ENCODE measurements at regions not wholly inside any gene's neighbourhood (a gene's known extent, or its start where the extent isn't known, plus 50 kb on each side); places are given as distances from the start of the nearest gene placed in this dataset.

DNA sequence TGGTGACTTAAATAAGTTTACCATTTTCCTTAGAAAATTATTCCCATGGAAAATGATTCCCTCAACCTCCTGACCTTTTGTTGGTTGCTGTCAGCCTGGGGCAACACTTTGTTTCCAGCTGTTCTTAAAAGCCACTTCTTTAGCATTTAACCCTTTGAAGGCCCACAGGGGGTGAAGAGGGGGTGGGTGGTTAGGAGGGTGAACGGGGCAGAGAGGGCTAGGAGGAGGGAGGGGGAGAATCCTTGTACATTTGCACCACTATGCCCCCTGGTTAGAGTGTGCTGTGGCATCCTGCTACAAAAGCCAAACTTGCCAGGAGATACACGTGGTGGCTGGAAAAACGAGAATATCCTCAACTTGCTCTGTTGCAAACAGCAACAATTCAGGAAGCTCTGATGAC, 273.2 kb upstream of the RGMA start:
- Histone ChIP-seq H4K20me1 (ENCODE audit: insufficient read depth, low read length) (no peaks in the 10 kb centered on the region), H3K4me2 (ENCODE audit: low read length) (no peak overlapping the region), H3K27me3 (ENCODE audit: insufficient read depth, low read length) (no peaks in the 10 kb centered on the region), H3K4me1 (ENCODE audit: insufficient read depth, low read length) (no peaks in the 10 kb centered on the region), H3K36me3 (ENCODE audit: insufficient read depth, low read length) (no peaks in the 10 kb centered on the region), H3K4me3 (ENCODE audit: insufficient read depth, low read depth, low read length) (no peak overlapping the region), H3K9ac (ENCODE audit: low read length) (no peak overlapping the region), H3K27ac (ENCODE audit: low read depth, low read length) (no peak overlapping the region), H3K9me3 (ENCODE audit: insufficient read depth, low read depth, low read length) (no peaks in the 10 kb centered on the region), H3K79me2 (ENCODE audit: insufficient read depth, low read length) (no peaks in the 10 kb centered on the region), H2AFZ (ENCODE audit: low read depth, low read length) (no peak overlapping the region)
- Mint-ChIP-seq H3K36me3 (ENCODE audit: low read depth, unreplicated experiment) (no peaks in the 10 kb centered on the region), H3K27me3 (ENCODE audit: low read depth, unreplicated experiment) (peaks cover 3% of the 10 kb centered on the region), H3K9me3 (ENCODE audit: unreplicated experiment) (no peaks in the 10 kb centered on the region), H3K27ac (ENCODE audit: unreplicated experiment) (no peak overlapping the region), H3K4me1 (ENCODE audit: low read depth, unreplicated experiment) (peaks cover 48% of the 10 kb centered on the region), H3K4me3 (ENCODE audit: unreplicated experiment) (no peak overlapping the region)
- DNase-seq (ENCODE audit: low read depth) (no peak), FAIRE-seq (no peak)
- TF ChIP-seq, protein P1, sequence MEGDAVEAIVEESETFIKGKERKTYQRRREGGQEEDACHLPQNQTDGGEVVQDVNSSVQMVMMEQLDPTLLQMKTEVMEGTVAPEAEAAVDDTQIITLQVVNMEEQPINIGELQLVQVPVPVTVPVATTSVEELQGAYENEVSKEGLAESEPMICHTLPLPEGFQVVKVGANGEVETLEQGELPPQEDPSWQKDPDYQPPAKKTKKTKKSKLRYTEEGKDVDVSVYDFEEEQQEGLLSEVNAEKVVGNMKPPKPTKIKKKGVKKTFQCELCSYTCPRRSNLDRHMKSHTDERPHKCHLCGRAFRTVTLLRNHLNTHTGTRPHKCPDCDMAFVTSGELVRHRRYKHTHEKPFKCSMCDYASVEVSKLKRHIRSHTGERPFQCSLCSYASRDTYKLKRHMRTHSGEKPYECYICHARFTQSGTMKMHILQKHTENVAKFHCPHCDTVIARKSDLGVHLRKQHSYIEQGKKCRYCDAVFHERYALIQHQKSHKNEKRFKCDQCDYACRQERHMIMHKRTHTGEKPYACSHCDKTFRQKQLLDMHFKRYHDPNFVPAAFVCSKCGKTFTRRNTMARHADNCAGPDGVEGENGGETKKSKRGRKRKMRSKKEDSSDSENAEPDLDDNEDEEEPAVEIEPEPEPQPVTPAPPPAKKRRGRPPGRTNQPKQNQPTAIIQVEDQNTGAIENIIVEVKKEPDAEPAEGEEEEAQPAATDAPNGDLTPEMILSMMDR (IDR thresholded peaks at IDR 0.05; ENCODE audit: insufficient read depth, low read depth, low read length), result no peak
- no peak for TF ChIP-seq EZH2 (IDR thresholded peaks at IDR 0.05; ENCODE audit: insufficient read depth, low read length)

DNA sequence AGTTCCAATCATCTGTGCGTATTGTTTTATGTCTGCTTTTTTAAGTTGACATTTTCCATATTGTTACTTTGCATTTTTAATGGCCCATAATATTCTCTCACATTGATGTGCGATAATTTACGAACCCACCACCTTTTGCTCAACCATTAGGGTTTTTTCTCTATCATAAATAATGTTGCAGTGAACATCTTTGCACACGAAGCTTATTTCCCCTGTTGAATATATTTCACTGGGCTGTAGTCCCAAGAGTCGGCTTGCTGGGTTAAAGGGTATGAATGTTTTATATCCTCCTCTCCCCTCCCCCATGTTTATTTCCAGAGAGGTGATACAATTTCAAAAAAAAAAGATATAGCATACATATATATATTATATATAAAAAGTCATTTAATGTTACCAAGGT, 272.7 kb upstream of the RGMA start:
- FAIRE-seq (no peak), DNase-seq (ENCODE audit: low read depth) (no peak)
- Histone ChIP-seq H4K20me1 (ENCODE audit: insufficient read depth, low read length) (no peaks in the 10 kb centered on the region), H3K9me3 (ENCODE audit: insufficient read depth, low read depth, low read length) (no peaks in the 10 kb centered on the region), H3K27me3 (ENCODE audit: insufficient read depth, low read length) (no peaks in the 10 kb centered on the region), H3K36me3 (ENCODE audit: insufficient read depth, low read length) (no peaks in the 10 kb centered on the region), H3K9ac (ENCODE audit: low read length) (no peak overlapping the region), H3K4me2 (ENCODE audit: low read length) (no peak overlapping the region), H3K4me3 (ENCODE audit: insufficient read depth, low read depth, low read length) (no peak overlapping the region), H2AFZ (ENCODE audit: low read depth, low read length) (no peak overlapping the region), H3K27ac (ENCODE audit: low read depth, low read length) (no peak overlapping the region), H3K79me2 (ENCODE audit: insufficient read depth, low read length) (no peaks in the 10 kb centered on the region), H3K4me1 (ENCODE audit: insufficient read depth, low read length) (no peaks in the 10 kb centered on the region)
- Mint-ChIP-seq H3K27me3 (ENCODE audit: low read depth, unreplicated experiment) (peaks cover 3% of the 10 kb centered on the region), H3K36me3 (ENCODE audit: low read depth, unreplicated experiment) (no peaks in the 10 kb centered on the region), H3K27ac (ENCODE audit: unreplicated experiment) (no peak overlapping the region), H3K4me3 (ENCODE audit: unreplicated experiment) (no peak overlapping the region), H3K9me3 (ENCODE audit: unreplicated experiment) (no peaks in the 10 kb centered on the region), H3K4me1 (ENCODE audit: low read depth, unreplicated experiment) (peaks cover 49% of the 10 kb centered on the region)
- TF ChIP-seq, protein P1 (IDR thresholded peaks at IDR 0.05; ENCODE audit: insufficient read depth, low read depth, low read length), result no peak
- TF ChIP-seq EZH2 (IDR thresholded peaks at IDR 0.05; ENCODE audit: insufficient read depth, low read length), result no peak

DNA sequence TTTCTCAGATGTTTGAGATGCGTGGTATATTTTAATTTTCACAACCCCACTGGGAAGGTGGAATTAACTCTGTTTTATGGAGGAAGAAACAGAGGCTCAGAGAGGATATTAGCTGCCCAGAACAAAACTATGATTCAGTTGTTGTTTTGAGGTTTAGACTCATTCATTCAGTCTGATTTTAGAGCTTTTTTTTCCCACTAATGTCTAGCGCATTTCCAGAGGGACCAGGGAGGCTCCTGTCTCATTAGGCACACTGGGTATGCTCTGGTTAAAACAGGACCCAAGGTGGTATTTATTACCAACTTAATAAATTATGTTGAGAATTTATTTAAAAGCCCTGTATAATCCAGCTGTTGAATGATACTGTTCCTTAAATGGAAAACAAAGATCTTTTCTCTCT, 272.0 kb upstream of the RGMA start:
- TF ChIP-seq, protein P1 (IDR thresholded peaks at IDR 0.05; ENCODE audit: insufficient read depth, low read depth, low read length), result no peak
- no peak for TF ChIP-seq EZH2 (IDR thresholded peaks at IDR 0.05; ENCODE audit: insufficient read depth, low read length)
- H3K9me3 ChIP-seq (ENCODE audit: insufficient read depth, low read depth, low read length), result no peaks in the 10 kb centered on the region
- H3K4me2 ChIP-seq (ENCODE audit: low read length), result no peak overlapping the region
- no peaks in the 10 kb centered on the region for H3K4me1 ChIP-seq (ENCODE audit: insufficient read depth, low read length)
- H3K36me3 ChIP-seq (ENCODE audit: insufficient read depth, low read length), result no peaks in the 10 kb centered on the region
- Mint-ChIP-seq H3K27ac (ENCODE audit: unreplicated experiment) (peak overlapping the region; percentile 19), H3K36me3 (ENCODE audit: low read depth, unreplicated experiment) (no peaks in the 10 kb centered on the region), H3K9me3 (ENCODE audit: unreplicated experiment) (no peaks in the 10 kb centered on the region), H3K27me3 (ENCODE audit: low read depth, unreplicated experiment) (peaks cover 3% of the 10 kb centered on the region), H3K4me3 (ENCODE audit: unreplicated experiment) (no peak overlapping the region), H3K4me1 (ENCODE audit: low read depth, unreplicated experiment) (peaks cover 44% of the 10 kb centered on the region)
- no peak overlapping the region for H2AFZ ChIP-seq (ENCODE audit: low read depth, low read length)
- no peaks in the 10 kb centered on the region for H4K20me1 ChIP-seq (ENCODE audit: insufficient read depth, low read length)
- H3K9ac ChIP-seq (ENCODE audit: low read length), result no peak overlapping the region
- no peak overlapping the region for H3K4me3 ChIP-seq (ENCODE audit: insufficient read depth, low read depth, low read length)
- no peaks in the 10 kb centered on the region for H3K79me2 ChIP-seq (ENCODE audit: insufficient read depth, low read length)
- H3K27ac ChIP-seq (ENCODE audit: low read depth, low read length), result no peak overlapping the region
- no peak for FAIRE-seq
- no peaks in the 10 kb centered on the region for H3K27me3 ChIP-seq (ENCODE audit: insufficient read depth, low read length)
- no peak for DNase-seq (ENCODE audit: low read depth)
